Fibroblast of mammary gland (primary cell): ENCODE measurements at regions not wholly inside any gene's neighbourhood (a gene's known extent, or its start where the extent isn't known, plus 50 kb on each side); places are given as distances from the start of the nearest gene placed in this dataset.
"Not testable (repeated sequence)": the region's sequence is repeated elsewhere in the genome, so short reads cannot be mapped to it uniquely, and the experiment has no call there.

Experiments
- DNase-seq: peaks from one replicate; pipeline ENCODE4 v3.0.0-alpha.2; 2010; ENCODE audit warnings: low read depth
- H3K4me3 ChIP-seq: 2 replicates; pipeline ENCODE4 v1.5.1; 2011; ENCODE audit warnings: low read depth, mild to moderate bottlenecking, low read length, moderate library complexity; ENCODE audit not compliant: control insufficient read depth
- CTCF ChIP-seq: conservative IDR thresholded peaks from 2 replicates; pipeline ENCODE4 v1.5.1; 2011; ENCODE audit warnings: low read depth, low read length, inconsistent platforms; ENCODE audit not compliant: control insufficient read depth, insufficient read depth

GRCh38 chr5:17326600-17327037 lies 109.2 kb downstream of the BASP1 start:
- DNase-seq, result no peak
- TF ChIP-seq CTCF, result no peak
- no peak overlapping the region for H3K4me3 ChIP-seq

GRCh38 chr5:17327048-17327625 lies 109.7 kb downstream of the BASP1 start:
- no peak overlapping the region for H3K4me3 ChIP-seq
- no peak for DNase-seq
- TF ChIP-seq CTCF, result no peak

- DNase-seq, result no peak
- no peak for TF ChIP-seq CTCF
- H3K4me3 ChIP-seq, result no peak overlapping the region
These were observed 112.1 kb downstream of the BASP1 start for GRCh38 chr5:17329571-17329970.

GRCh38 chr5:17330386-17330785 lies 113.0 kb downstream of the BASP1 start:
- no peak overlapping the region for H3K4me3 ChIP-seq
- no peak for DNase-seq
- TF ChIP-seq CTCF, result no peak

- no peak overlapping the region for H3K4me3 ChIP-seq
- no peak for TF ChIP-seq CTCF
- DNase-seq, result no peak
These were observed 114.2 kb downstream of the BASP1 start for GRCh38 chr5:17331651-17332050.

- DNase-seq, result no peak
- no peak overlapping the region for H3K4me3 ChIP-seq
- no peak for TF ChIP-seq CTCF
These were observed 116.3 kb downstream of the BASP1 start for GRCh38 chr5:17333755-17334154.

GRCh38 chr5:17336054-17336453 lies 118.6 kb downstream of the BASP1 start:
- TF ChIP-seq CTCF, result no peak
- no peak overlapping the region for H3K4me3 ChIP-seq
- no peak for DNase-seq

- not testable (repeated sequence) for DNase-seq, H3K4me3 ChIP-seq
These were observed 119.3 kb downstream of the BASP1 start for GRCh38 chr5:17336723-17337122.
